IMR-90 (cell line): ENCODE measurements at regions not wholly inside any gene's neighbourhood (a gene's known extent, or its start where the extent isn't known, plus 50 kb on each side); places are given as distances from the start of the nearest gene placed in this dataset.

Experiments used
- ATAC-seq: fragments of 200-7000 bp; cut with Tn5 transposase; 2 replicates; pipeline ENCODE4 v1.9.1; 2020; ENCODE audit warnings: low read depth, mild to moderate bottlenecking, moderate library complexity
- BruUV-seq: library from RNA; stranded (reverse); fragments of 400-500 nt; replicated peaks from 2 replicates; lab custom pipeline; 2021; lab: Mats Ljungman, UMichigan
- CTCF ChIA-PET: fragments of 300-600 bp; formaldehyde crosslinking; extraction: SDS; loops from one replicate; lab custom pipeline; 2021; ENCODE audit warnings: antibody characterized with exemption; lab: Yijun Ruan, JAX
- POLR2A ChIA-PET: fragments of 300-600 bp; sonication (Branson Sonifier 250); formaldehyde crosslinking; loops from one replicate; lab custom pipeline; 2022; ENCODE audit warnings: antibody characterized with exemption; ENCODE audit not compliant: unreplicated experiment; lab: Charles Lee
- DNase-seq: peaks from one replicate; pipeline ENCODE4 v3.0.0; 2013
- H2AFZ ChIP-seq: replicated peaks from 2 replicates; pipeline ENCODE3; 2013; ENCODE audit warnings: low read length, mild to moderate bottlenecking; ENCODE audit not compliant: poor library complexity
- H2AK5ac ChIP-seq: 2 replicates; pipeline ENCODE4 v1.6.1; 2013; ENCODE audit warnings: low read depth, low read length, inconsistent platforms
- H2AK9ac ChIP-seq: replicated peaks from 2 replicates; pipeline ENCODE3; 2013; ENCODE audit warnings: mild to moderate bottlenecking, low read depth, low read length, moderate library complexity; ENCODE audit not compliant: poor library complexity
- H2BK120ac ChIP-seq: 2 replicates; pipeline ENCODE4 v1.6.1; 2013; ENCODE audit warnings: low read depth, low read length, inconsistent platforms
- H2BK15ac ChIP-seq: 3 replicates; pipeline ENCODE4 v1.6.1; 2013; ENCODE audit warnings: low read depth, low read length, inconsistent platforms
- H2BK20ac ChIP-seq: 2 replicates; pipeline ENCODE4 v1.6.1; 2013; ENCODE audit warnings: low read depth, mild to moderate bottlenecking, inconsistent platforms, low read length, moderate library complexity
- H2BK5ac ChIP-seq: 2 replicates; pipeline ENCODE4 v1.6.1; 2013; ENCODE audit warnings: mild to moderate bottlenecking, low read depth, low read length, inconsistent platforms; ENCODE audit not compliant: poor library complexity, severe bottlenecking
- H3K14ac ChIP-seq: replicated peaks from 2 replicates; pipeline ENCODE4 v1.6.1; 2013; ENCODE audit warnings: low read depth, low read length, inconsistent platforms
- H3K18ac ChIP-seq: 2 replicates; pipeline ENCODE4 v1.6.1; 2013; ENCODE audit warnings: low read depth, low read length, control low read depth
- H3K23ac ChIP-seq: 2 replicates; pipeline ENCODE4 v1.6.1; 2013; ENCODE audit warnings: low read depth, low read length, inconsistent platforms
- H3K27ac ChIP-seq: 2 replicates; pipeline ENCODE4 v1.5.1; 2013; ENCODE audit warnings: mild to moderate bottlenecking, control low read depth, low read length; ENCODE audit not compliant: insufficient read depth
- H3K27me3 ChIP-seq: 2 replicates; pipeline ENCODE4 v1.6.1; 2013; ENCODE audit warnings: low read length; ENCODE audit not compliant: control insufficient read depth, insufficient read depth
- H3K36me3 ChIP-seq: 2 replicates; pipeline ENCODE4 v1.6.1; 2013; ENCODE audit warnings: low read length, mixed read lengths; ENCODE audit not compliant: control insufficient read depth, insufficient read depth
- H3K4ac ChIP-seq: 2 replicates; pipeline ENCODE4 v1.6.1; 2013; ENCODE audit warnings: low read depth, low read length, inconsistent platforms
- H3K4me1 ChIP-seq: 2 replicates; pipeline ENCODE4 v1.6.1; 2013; ENCODE audit warnings: low read length, mixed read lengths; ENCODE audit not compliant: control insufficient read depth, insufficient read depth
- H3K4me2 ChIP-seq: 2 replicates; pipeline ENCODE4 v1.6.1; 2013; ENCODE audit warnings: low read depth, mild to moderate bottlenecking, control low read depth, low read length, moderate library complexity
- H3K4me3 ChIP-seq: 2 replicates; pipeline ENCODE4 v1.5.1; 2013; ENCODE audit warnings: low read depth, mild to moderate bottlenecking, control low read depth, low read length, moderate library complexity; ENCODE audit not compliant: insufficient read depth
- H3K56ac ChIP-seq: 2 replicates; pipeline ENCODE4 v1.6.1; 2013; ENCODE audit warnings: low read length, inconsistent platforms; ENCODE audit not compliant: insufficient read depth; ENCODE audit errors: extremely low read depth
- H3K79me1 ChIP-seq, 2 experiments: 2 replicates each; pipeline ENCODE4 v1.6.1; 2013; ENCODE audit warnings: low read length in 2 of 2, inconsistent platforms in 1 of 2, low read depth in 1 of 2
- H3K9ac ChIP-seq: 2 replicates; pipeline ENCODE4 v1.6.1; 2013; ENCODE audit warnings: low read depth, low read length, control low read depth
- H3K9me1 ChIP-seq: 2 replicates; pipeline ENCODE4 v1.6.1; 2013; ENCODE audit warnings: low read length, inconsistent platforms; ENCODE audit not compliant: insufficient read depth
- H3K9me3 ChIP-seq: 2 replicates; pipeline ENCODE4 v1.6.1; 2013; ENCODE audit warnings: low read length; ENCODE audit not compliant: control insufficient read depth, insufficient read depth
- H4K20me1 ChIP-seq: 2 replicates; pipeline ENCODE4 v1.6.1; 2013; ENCODE audit warnings: low read length, inconsistent platforms; ENCODE audit not compliant: insufficient read depth
- H4K5ac ChIP-seq: 2 replicates; pipeline ENCODE4 v1.6.1; 2013; ENCODE audit warnings: mild to moderate bottlenecking, low read depth, low read length, control low read depth
- H4K8ac ChIP-seq, 2 experiments: 2 replicates each; pipeline ENCODE4 v1.6.1; 2013; ENCODE audit warnings: low read depth in 2 of 2, low read length in 2 of 2, control low read depth in 1 of 2, inconsistent platforms in 1 of 2
- H4K91ac ChIP-seq: 2 replicates; pipeline ENCODE4 v1.6.1; 2013; ENCODE audit warnings: low read depth, low read length, inconsistent platforms; ENCODE audit not compliant: insufficient read depth
- CEBPB ChIP-seq: IDR thresholded peaks from 2 replicates; pipeline ENCODE4 v1.6.1; 2012; ENCODE audit warnings: low read depth, low read length, improper control_type of control experiment
- CHD1 ChIP-seq: IDR thresholded peaks from 2 replicates; pipeline ENCODE4 v1.6.1; 2012; ENCODE audit warnings: low read depth, low read length, improper control_type of control experiment
- MXI1 ChIP-seq: IDR thresholded peaks from 2 replicates; pipeline ENCODE4 v1.6.1; 2012; ENCODE audit warnings: low read depth, mild to moderate bottlenecking, low read length, moderate library complexity, borderline replicate concordance
- POLR2A ChIP-seq: IDR thresholded peaks from 2 replicates; pipeline ENCODE4 v1.6.1; 2012; ENCODE audit warnings: mild to moderate bottlenecking, low read depth, low read length
- WGBS, 2 experiments: methylation state at CpG; one replicate each; pipeline versions ENCODE4 v1.1.5 to v1.1.7; 2013; ENCODE audit warnings: missing lambda C conversion rate in 2 of 2; ENCODE audit not compliant: insufficient read length in 1 of 2; ENCODE audit errors: extremely low coverage in 2 of 2; 5-methylcytosine and 5-hydroxymethylcytosine counted together
- dilution Hi-C: fragments of 300-500 bp; cut with HindIII; formaldehyde crosslinking; loops from one replicate; pipeline ENCODE4 v1.14.3; 2018; ENCODE audit warnings: low sequenced_read_pairs; ENCODE audit not compliant: unreplicated experiment
- in situ Hi-C: fragments of 300-500 bp; cut with MboI; formaldehyde crosslinking; loops from 3 replicates; pipeline ENCODE4 v1.14.3; 2019; ENCODE audit warnings: low sequenced_read_pairs, inconsistent platforms, mixed read lengths
- intact Hi-C: fragments of 100-400 bp; cut with micrococcal nuclease; formaldehyde crosslinking; loops from 2 replicates; pipeline ENCODE4 v1.10.0; 2022
- TF ChIP-seq, protein P1 (sequence below): fragments of 150-350 bp; IDR thresholded peaks from 2 replicates; pipeline ENCODE4 v1.6.1; 2017; ENCODE audit warnings: mild to moderate bottlenecking, antibody characterized with exemption, low read length, low read depth

DNA sequence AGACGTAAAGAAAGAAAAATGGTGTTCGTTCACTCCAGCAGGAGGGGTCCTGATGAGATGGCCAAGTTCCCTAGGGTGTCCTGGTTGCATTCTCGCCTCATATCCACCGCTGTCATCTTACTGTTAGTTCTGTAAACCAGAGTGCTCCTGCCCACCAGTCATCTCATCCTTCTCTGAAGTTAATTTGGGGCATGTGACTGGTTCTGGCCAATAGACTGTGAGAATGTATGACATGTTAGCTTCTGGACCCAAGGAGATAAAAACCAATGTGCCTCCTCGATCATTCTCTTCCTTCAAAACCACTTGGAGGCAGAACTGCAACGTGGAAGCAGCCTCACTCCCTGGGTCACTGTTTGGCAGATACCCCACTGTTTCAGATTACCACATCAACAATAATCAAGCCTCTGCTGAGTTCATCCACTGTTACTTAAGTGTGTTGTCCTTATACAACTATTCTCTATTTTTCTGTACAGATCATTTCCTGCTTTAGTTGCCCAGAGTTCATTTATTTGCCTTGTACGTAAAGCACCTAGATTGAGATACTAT is 759.1 kb downstream of the TSN start:
- Histone ChIP-seq H2BK15ac (no peak overlapping the region), H2BK5ac (no peak overlapping the region), H3K56ac (no peak overlapping the region), H3K79me1 (no peaks in the 10 kb centered on the region), H2BK20ac (no peak overlapping the region), H3K18ac (no peak overlapping the region), H3K4me3 (no peak overlapping the region), H2AK9ac (no peak overlapping the region), H3K4me1 (no peaks in the 10 kb centered on the region), H4K91ac (no peak overlapping the region), H3K4ac (no peak overlapping the region), H3K9me1 (no peaks in the 10 kb centered on the region), H3K9me3 (peaks cover 7% of the 10 kb centered on the region; the same call in 1 of the 2 replicates), H3K27ac (no peak overlapping the region), H2AK5ac (no peak overlapping the region), H2AFZ (no peak overlapping the region), H4K20me1 (no peaks in the 10 kb centered on the region), H3K36me3 (no peaks in the 10 kb centered on the region), H4K8ac (no peak overlapping the region), H3K4me2 (no peak overlapping the region), H4K5ac (no peak overlapping the region), H3K9ac (no peak overlapping the region), H2BK120ac (no peak overlapping the region), H3K27me3 (no peaks in the 10 kb centered on the region), H3K23ac (no peak overlapping the region), H3K14ac (no peak overlapping the region)
- ChIA-PET POLR2A (no interaction called here), CTCF (no interaction called here)
- DNase-seq (no peak), ATAC-seq (no peak)
- no peak for TF ChIP-seq CEBPB
- TF ChIP-seq CHD1, result no peak
- TF ChIP-seq, protein P1, sequence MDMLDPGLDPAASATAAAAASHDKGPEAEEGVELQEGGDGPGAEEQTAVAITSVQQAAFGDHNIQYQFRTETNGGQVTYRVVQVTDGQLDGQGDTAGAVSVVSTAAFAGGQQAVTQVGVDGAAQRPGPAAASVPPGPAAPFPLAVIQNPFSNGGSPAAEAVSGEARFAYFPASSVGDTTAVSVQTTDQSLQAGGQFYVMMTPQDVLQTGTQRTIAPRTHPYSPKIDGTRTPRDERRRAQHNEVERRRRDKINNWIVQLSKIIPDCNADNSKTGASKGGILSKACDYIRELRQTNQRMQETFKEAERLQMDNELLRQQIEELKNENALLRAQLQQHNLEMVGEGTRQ, result peak; percentile 28; the same call in 1 of the 2 replicates
- TF ChIP-seq MXI1, result no peak
- no peak for TF ChIP-seq POLR2A
- intact Hi-C loops (no loop called here), dilution Hi-C loops (no loop called here), in situ Hi-C loops (no loop called here)
- no TSS peak for BruUV-seq
- WGBS, 2 experiments, result no CpG with 5 or more reads among the region's 7 CpGs
